ENCODE measurements at regions not wholly inside any gene's neighbourhood (a gene's known extent, or its start where the extent isn't known, plus 50 kb on each side); places are given as distances from the start of the nearest gene placed in this dataset.

- TF ChIP-seq CTCF (IDR thresholded peaks at IDR 0.05) = no peak
- TF ChIP-seq EZH2 (IDR thresholded peaks at IDR 0.05; ENCODE audit: borderline replicate concordance, insufficient read depth, low read depth, low read length, poor library complexity, severe bottlenecking) = no peak
- H3K4me1 Mint-ChIP-seq = no peaks in the 10 kb centered on the region
- Histone ChIP-seq H4K20me1 (ENCODE audit: control insufficient read depth, insufficient read depth, low read length, poor library complexity, severe bottlenecking) (no peaks in the 10 kb centered on the region), H3K4me3 (ENCODE audit: control extremely low read depth in 1 of 5, extremely low read depth in 1 of 5, insufficient read depth in 1 of 5, low read depth in 2 of 5, low read length in 4 of 5) (no peak overlapping the region), H3K9me3 (ENCODE audit: control extremely low read depth in 1 of 3, control insufficient read depth in 2 of 3, insufficient read depth in 1 of 3, low read length in 2 of 3) (peaks cover 2 to 6% (median 3%) of the 10 kb centered on the region in 3 donors), H3K4me2 (replicated peaks; ENCODE audit: low read depth, low read length, poor library complexity, severe bottlenecking) (no peak overlapping the region), H3K79me2 (ENCODE audit: control insufficient read depth, insufficient read depth, low read length) (no peaks in the 10 kb centered on the region), H3K4me1 (ENCODE audit: control insufficient read depth in 2 of 2, insufficient read depth in 2 of 2, low read length in 2 of 2) (no peaks in the 10 kb centered on the region), H3K27me3 (replicated peaks in 1 of 4; ENCODE audit: control extremely low read depth in 1 of 4, control insufficient read depth in 3 of 4, insufficient read depth in 4 of 4, low read length in 3 of 4) (no peaks in the 10 kb centered on the region), H3K36me3 (replicated peaks in 1 of 2; ENCODE audit: control extremely low read depth in 1 of 2, control insufficient read depth in 1 of 2, extremely low read depth in 1 of 2, insufficient read depth in 2 of 2, low read length in 1 of 2) (no peaks in the 10 kb centered on the region), H3K9ac (ENCODE audit: low read length) (no peak overlapping the region), H2AFZ (ENCODE audit: insufficient read depth, low read depth, low read length, poor library complexity, severe bottlenecking) (no peak overlapping the region), H3K27ac (ENCODE audit: low read length in 2 of 2) (no peak overlapping the region)
- intact Hi-C loops (cut with micrococcal nuclease) = no loop called here
- no peak for DNase-seq
- ATAC-seq (ENCODE audit: low read depth) = no peak
- no peak overlapping the region for H3K4me3 Mint-ChIP-seq
- H3K27ac Mint-ChIP-seq = no peak overlapping the region
- ChIA-PET POLR2A (no interaction called here), CTCF (no interaction called here)
- H3K9me3 Mint-ChIP-seq (ENCODE audit: insufficient read depth) = no peaks in the 10 kb centered on the region
- no peaks in the 10 kb centered on the region for H3K27me3 Mint-ChIP-seq
- no CpG with 5 or more reads among the region's 3 CpGs for WGBS (ENCODE audit: insufficient coverage)
Observed at GRCh38 chr17:70961341-70961740, 792.0 kb downstream of the KCNJ2 start.

GRCh38 chr17:70968302-70968701 is 799.0 kb downstream of the KCNJ2 start:
- Mint-ChIP-seq H3K27me3 (no peaks in the 10 kb centered on the region), H3K4me3 (no peak overlapping the region), H3K4me1 (no peaks in the 10 kb centered on the region), H3K27ac (no peak overlapping the region), H3K9me3 (ENCODE audit: insufficient read depth) (peaks cover 2% of the 10 kb centered on the region)
- no peak for ATAC-seq (ENCODE audit: low read depth)
- Histone ChIP-seq H3K4me2 (replicated peaks; ENCODE audit: low read depth, low read length, poor library complexity, severe bottlenecking) (no peak overlapping the region), H3K27me3 (replicated peaks in 1 of 4; ENCODE audit: control extremely low read depth in 1 of 4, control insufficient read depth in 3 of 4, insufficient read depth in 4 of 4, low read length in 3 of 4) (no peaks in the 10 kb centered on the region), H3K79me2 (ENCODE audit: control insufficient read depth, insufficient read depth, low read length) (no peaks in the 10 kb centered on the region), H3K9ac (ENCODE audit: low read length) (no peak overlapping the region), H3K27ac (ENCODE audit: low read length in 2 of 2) (no peak overlapping the region), H3K4me1 (ENCODE audit: control insufficient read depth in 2 of 2, insufficient read depth in 2 of 2, low read length in 2 of 2) (no peaks in the 10 kb centered on the region), H2AFZ (ENCODE audit: insufficient read depth, low read depth, low read length, poor library complexity, severe bottlenecking) (no peak overlapping the region), H3K36me3 (replicated peaks in 1 of 2; ENCODE audit: control extremely low read depth in 1 of 2, control insufficient read depth in 1 of 2, extremely low read depth in 1 of 2, insufficient read depth in 2 of 2, low read length in 1 of 2) (no peaks in the 10 kb centered on the region), H3K4me3 (ENCODE audit: control extremely low read depth in 1 of 5, extremely low read depth in 1 of 5, insufficient read depth in 1 of 5, low read depth in 2 of 5, low read length in 4 of 5) (no peak overlapping the region), H3K9me3 (ENCODE audit: control extremely low read depth in 1 of 3, control insufficient read depth in 2 of 3, insufficient read depth in 1 of 3, low read length in 2 of 3) (peaks cover 0 to 3% (median 3%) of the 10 kb centered on the region in 3 donors), H4K20me1 (ENCODE audit: control insufficient read depth, insufficient read depth, low read length, poor library complexity, severe bottlenecking) (no peaks in the 10 kb centered on the region)
- no peak for DNase-seq
- POLR2A ChIA-PET = no interaction called here
- no CpG with 5 or more reads among the region's 3 CpGs for WGBS (ENCODE audit: insufficient coverage)
- CTCF ChIA-PET = no interaction called here
- TF ChIP-seq CTCF (IDR thresholded peaks at IDR 0.05) (no peak), EZH2 (IDR thresholded peaks at IDR 0.05; ENCODE audit: borderline replicate concordance, insufficient read depth, low read depth, low read length, poor library complexity, severe bottlenecking) (no peak)
- intact Hi-C loops (cut with micrococcal nuclease) = no loop called here

Measured in B cell (primary cell).